PC-9 (cell line): ENCODE measurements at regions not wholly inside any gene's neighbourhood (a gene's known extent, or its start where the extent isn't known, plus 50 kb on each side); places are given as distances from the start of the nearest gene placed in this dataset.

Source experiments
- BruUV-seq: library from RNA; stranded (reverse); fragments of 400-500 nt; replicated peaks from 2 replicates; lab custom pipeline; 2021; lab: Mats Ljungman, UMichigan
- CTCF ChIA-PET: fragments of 300-600 bp; sonication (Branson Sonifier 250); formaldehyde crosslinking; loops from one replicate; lab custom pipeline; 2022; ENCODE audit warnings: antibody characterized with exemption; lab: Charles Lee
- POLR2A ChIA-PET: fragments of 300-600 bp; sonication (Branson Sonifier 250); formaldehyde crosslinking; loops from one replicate; lab custom pipeline; 2022; ENCODE audit warnings: antibody characterized with exemption; ENCODE audit not compliant: unreplicated experiment; lab: Charles Lee
- DNase-seq, 2 experiments: peaks; one replicate each; pipeline versions ENCODE4 v3.0.0 to v3.0.0-alpha.2; 2015 to 2022; ENCODE audit warnings: mixed read lengths in 1 of 2
- H2AFZ ChIP-seq: fragments of 200-600 bp; sonication (generic); 2 replicates; pipeline ENCODE4 v1.8.1; 2017; ENCODE audit warnings: antibody characterized with exemption
- H3F3A ChIP-seq: fragments of 200-600 bp; sonication (generic); 2 replicates; pipeline ENCODE4 v1.8.1; 2017; ENCODE audit warnings: antibody characterized with exemption, mild to moderate bottlenecking, low read depth; ENCODE audit not compliant: insufficient read depth
- H3K27ac ChIP-seq: fragments of 200-600 bp; sonication (generic); 2 replicates; pipeline ENCODE4 v1.6.1; 2016; ENCODE audit warnings: mixed run types
- H3K27me3 ChIP-seq: fragments of 200-600 bp; sonication (generic); 2 replicates; pipeline ENCODE4 v1.6.1; 2016; ENCODE audit warnings: low read depth, mixed run types; ENCODE audit not compliant: insufficient read depth
- H3K36me3 ChIP-seq: fragments of 200-600 bp; sonication (generic); 2 replicates; pipeline ENCODE4 v1.6.1; 2016; ENCODE audit warnings: low read depth, mixed run types
- H3K4me1 ChIP-seq: fragments of 200-600 bp; sonication (generic); replicated peaks from 2 replicates; pipeline ENCODE4 v1.6.1; 2016; ENCODE audit warnings: mixed run types; ENCODE audit not compliant: insufficient read depth
- H3K4me2 ChIP-seq: fragments of 200-600 bp; sonication (generic); 2 replicates; pipeline ENCODE4 v1.6.1; 2017; ENCODE audit warnings: mixed run types
- H3K4me3 ChIP-seq: fragments of 200-600 bp; sonication (generic); 2 replicates; pipeline ENCODE4 v1.6.1; 2016; ENCODE audit warnings: mixed run types
- H3K79me2 ChIP-seq: fragments of 200-600 bp; sonication (generic); 2 replicates; pipeline ENCODE4 v1.6.1; 2017; ENCODE audit warnings: low read depth, mixed run types
- H3K9me2 ChIP-seq: fragments of 200-600 bp; sonication (generic); 2 replicates; pipeline ENCODE4 v1.8.1; 2017; ENCODE audit warnings: mild to moderate bottlenecking; ENCODE audit not compliant: insufficient read depth
- H3K9me3 ChIP-seq: fragments of 200-600 bp; sonication (generic); 2 replicates; pipeline ENCODE4 v1.8.1; 2016; ENCODE audit warnings: low read depth; ENCODE audit not compliant: insufficient read depth
- H4K20me1 ChIP-seq: fragments of 200-600 bp; sonication (generic); 2 replicates; pipeline ENCODE4 v1.8.1; 2017; ENCODE audit not compliant: insufficient read depth
- CTCF ChIP-seq: fragments of 200-600 bp; sonication (generic); conservative IDR thresholded peaks from 2 replicates; pipeline ENCODE4 v1.6.1; 2017; ENCODE audit warnings: mixed run types, antibody characterized with exemption, mild to moderate bottlenecking, moderate library complexity
- EZH2 ChIP-seq: fragments of 200-600 bp; sonication (generic); IDR thresholded peaks from 2 replicates; pipeline ENCODE4 v1.8.0; 2017; ENCODE audit warnings: antibody characterized with exemption, low read depth
- intact Hi-C: fragments of 100-400 bp; cut with micrococcal nuclease; formaldehyde crosslinking; loops from one replicate; pipeline ENCODE4 v1.10.0; 2022; ENCODE audit not compliant: unreplicated experiment

DNA sequence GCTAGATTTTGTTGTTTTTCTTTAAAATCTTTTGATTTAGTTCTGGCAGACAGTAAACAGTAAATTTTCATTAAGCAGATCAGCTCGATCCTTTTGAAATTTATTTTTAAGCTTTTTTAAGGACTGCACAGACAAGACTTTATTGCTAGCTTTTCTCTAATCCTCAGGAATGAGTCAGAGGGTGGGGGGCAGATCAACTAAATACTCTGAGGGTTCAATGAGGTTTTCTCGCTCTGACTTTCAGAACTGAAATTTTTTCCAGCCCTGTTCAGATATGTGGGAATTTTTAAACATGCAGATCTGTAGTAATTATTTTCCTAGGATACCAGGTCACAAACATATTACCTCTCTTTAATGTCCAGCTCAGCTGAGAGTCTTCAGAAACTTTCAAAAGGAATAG is 977.2 kb downstream of the CDH11 start:
- intact Hi-C loops = no loop called here
- ChIA-PET CTCF (no interaction called here), POLR2A (no interaction called here)
- Histone ChIP-seq H3K4me2 (no peak overlapping the region), H3K9me2 (no peaks in the 10 kb centered on the region), H2AFZ (no peak overlapping the region), H3K27me3 (no peaks in the 10 kb centered on the region), H3K4me3 (no peak overlapping the region), H3K36me3 (no peaks in the 10 kb centered on the region), H3K79me2 (no peaks in the 10 kb centered on the region), H3K4me1 (no peaks in the 10 kb centered on the region), H3K9me3 (no peaks in the 10 kb centered on the region), H3K27ac (no peak overlapping the region), H4K20me1 (no peaks in the 10 kb centered on the region), H3F3A (no peaks in the 10 kb centered on the region)
- no peak for TF ChIP-seq EZH2
- TF ChIP-seq CTCF = no peak
- no TSS peak for BruUV-seq
- DNase-seq = no peak

DNA sequence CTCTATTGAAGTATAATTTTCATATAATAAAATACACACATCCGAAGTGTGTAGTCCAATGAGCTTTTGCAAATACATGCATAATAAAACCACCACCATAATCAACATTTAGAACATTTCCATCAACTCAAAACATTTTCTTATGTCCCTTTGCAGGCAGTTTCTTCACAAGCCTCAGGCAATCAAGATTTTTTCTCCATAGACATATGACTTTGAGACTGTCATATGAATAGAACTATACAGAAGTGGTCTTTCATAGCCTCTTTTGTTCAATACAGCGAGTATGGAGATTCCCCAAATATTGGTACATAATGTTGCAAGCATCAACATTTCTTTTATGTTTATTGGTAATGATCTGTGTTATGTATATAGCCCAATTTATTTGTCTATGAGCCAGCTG is 983.2 kb downstream of the CDH11 start:
- intact Hi-C loops = no loop called here
- Histone ChIP-seq H3F3A (no peaks in the 10 kb centered on the region), H3K27me3 (peaks cover 3% of the 10 kb centered on the region; the same call in 1 of the 2 replicates), H3K9me3 (no peaks in the 10 kb centered on the region), H3K4me1 (no peaks in the 10 kb centered on the region), H3K79me2 (no peaks in the 10 kb centered on the region), H3K4me2 (no peak overlapping the region), H4K20me1 (no peaks in the 10 kb centered on the region), H3K36me3 (no peaks in the 10 kb centered on the region), H3K9me2 (no peaks in the 10 kb centered on the region), H2AFZ (no peak overlapping the region), H3K4me3 (no peak overlapping the region), H3K27ac (no peak overlapping the region)
- no peak for TF ChIP-seq EZH2
- no peak for TF ChIP-seq CTCF
- POLR2A ChIA-PET = no interaction called here
- no peak for DNase-seq
- CTCF ChIA-PET = no interaction called here
- BruUV-seq = no TSS peak

DNA sequence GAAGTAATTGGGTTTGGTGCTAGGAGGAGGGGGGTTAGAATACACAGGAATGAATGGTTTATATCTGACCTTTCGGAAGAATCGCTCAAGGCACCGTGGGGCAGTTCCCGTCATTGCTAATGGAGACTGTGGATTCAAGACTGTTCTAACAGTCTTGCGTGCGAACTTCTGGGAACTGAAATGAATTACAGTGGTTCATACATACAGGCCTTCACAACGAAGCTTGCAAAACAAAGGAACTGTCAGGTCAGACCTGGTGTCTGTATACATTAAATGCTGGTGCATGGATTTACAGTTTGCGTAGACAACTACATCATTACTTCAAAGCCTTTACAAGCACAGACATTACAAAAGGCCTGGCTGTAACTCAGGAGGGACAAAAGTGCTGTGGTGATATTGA is 983.9 kb downstream of the CDH11 start:
- Histone ChIP-seq H3F3A (no peaks in the 10 kb centered on the region), H3K4me1 (no peaks in the 10 kb centered on the region), H2AFZ (no peak overlapping the region), H3K27me3 (peaks cover 3% of the 10 kb centered on the region; the same call in 1 of the 2 replicates), H3K79me2 (no peaks in the 10 kb centered on the region), H3K4me2 (no peak overlapping the region), H3K27ac (no peak overlapping the region), H3K9me2 (no peaks in the 10 kb centered on the region), H3K4me3 (no peak overlapping the region), H3K36me3 (no peaks in the 10 kb centered on the region), H3K9me3 (no peaks in the 10 kb centered on the region), H4K20me1 (no peaks in the 10 kb centered on the region)
- TF ChIP-seq CTCF = no peak
- TF ChIP-seq EZH2 = no peak
- CTCF ChIA-PET = no interaction called here
- POLR2A ChIA-PET = no interaction called here
- intact Hi-C loops = no loop called here
- no TSS peak for BruUV-seq
- no peak for DNase-seq
